Loucy (cell line): ENCODE measurements at regions not wholly inside any gene's neighbourhood (a gene's known extent, or its start where the extent isn't known, plus 50 kb on each side); places are given as distances from the start of the nearest gene placed in this dataset.

Experiments used
- H2AFZ ChIP-seq: fragments of 200-600 bp; sonication (generic); 2 replicates; pipeline ENCODE4 v1.6.0; 2016; ENCODE audit warnings: antibody characterized with exemption, mild to moderate bottlenecking, low read length, moderate library complexity
- H3F3A ChIP-seq: fragments of 200-600 bp; 2 replicates; pipeline ENCODE4 v1.6.0; 2016; ENCODE audit warnings: antibody characterized with exemption, low read depth, mild to moderate bottlenecking
- H3K27me3 ChIP-seq: fragments of 200-600 bp; sonication (generic); 2 replicates; pipeline ENCODE4 v1.6.1; 2014; ENCODE audit warnings: low read length, mild to moderate bottlenecking; ENCODE audit not compliant: insufficient read depth, poor library complexity, severe bottlenecking
- H3K36me3 ChIP-seq: fragments of 200-600 bp; sonication (generic); 2 replicates; pipeline ENCODE4 v1.6.1; 2016; ENCODE audit warnings: low read length; ENCODE audit not compliant: insufficient read depth
- H3K4me1 ChIP-seq: fragments of 200-600 bp; sonication (generic); 2 replicates; pipeline ENCODE4 v1.5.1; 2014; ENCODE audit warnings: low read length, mild to moderate bottlenecking; ENCODE audit not compliant: insufficient read depth, poor library complexity, severe bottlenecking
- H3K4me2 ChIP-seq: fragments of 200-600 bp; sonication (generic); 2 replicates; pipeline ENCODE4 v1.6.0; 2014; ENCODE audit warnings: antibody characterized with exemption, low read length, low read depth, mild to moderate bottlenecking; ENCODE audit not compliant: poor library complexity, severe bottlenecking
- H3K4me3 ChIP-seq: fragments of 200-600 bp; sonication (generic); 2 replicates; pipeline ENCODE4 v1.5.1; 2014; ENCODE audit warnings: low read length, mild to moderate bottlenecking, mixed read lengths; ENCODE audit not compliant: poor library complexity, severe bottlenecking
- H3K79me2 ChIP-seq: fragments of 200-600 bp; sonication (generic); 2 replicates; pipeline ENCODE4 v1.6.1; 2014; ENCODE audit warnings: low read length; ENCODE audit not compliant: insufficient read depth
- H3K9ac ChIP-seq: fragments of 200-600 bp; sonication (generic); 2 replicates; pipeline ENCODE4 v1.6.0; 2014; ENCODE audit warnings: mild to moderate bottlenecking, low read depth, low read length, moderate library complexity; ENCODE audit not compliant: poor library complexity, severe bottlenecking
- H3K9me2 ChIP-seq: fragments of 200-600 bp; sonication (generic); replicated peaks from 2 replicates; pipeline ENCODE4 v1.6.1; 2016; ENCODE audit warnings: low read depth, low read length, mixed read lengths
- H3K9me3 ChIP-seq: fragments of 200-600 bp; sonication (generic); 2 replicates; pipeline ENCODE4 v1.6.1; 2014; ENCODE audit warnings: mild to moderate bottlenecking, antibody characterized with exemption, low read length, low read depth; ENCODE audit not compliant: insufficient read depth
- H4K20me1 ChIP-seq: fragments of 200-600 bp; sonication (generic); 2 replicates; pipeline ENCODE4 v1.6.0; 2014; ENCODE audit warnings: antibody characterized with exemption, low read length, mild to moderate bottlenecking; ENCODE audit not compliant: insufficient read depth, poor library complexity, severe bottlenecking
- CTCF ChIP-seq: fragments of 200-600 bp; sonication (generic); conservative IDR thresholded peaks from 2 replicates; pipeline ENCODE4 v1.5.1; 2014; ENCODE audit warnings: mild to moderate bottlenecking, antibody characterized with exemption, low read length
- EZH2phosphoT487 ChIP-seq: fragments of 200-600 bp; IDR thresholded peaks from 2 replicates; pipeline ENCODE4 v1.6.1; 2018; ENCODE audit warnings: antibody characterized with exemption, mild to moderate bottlenecking, moderate library complexity, borderline replicate concordance

GRCh38 chr6:14439419-14439818 lies 321.8 kb downstream of the CD83 start:
- H3K79me2 ChIP-seq: no peaks in the 10 kb centered on the region
- H3F3A ChIP-seq: no peaks in the 10 kb centered on the region
- H3K4me1 ChIP-seq: peaks cover 88% of the 10 kb centered on the region
- no peaks in the 10 kb centered on the region for H3K9me2 ChIP-seq
- no peaks in the 10 kb centered on the region for H3K27me3 ChIP-seq
- peak overlapping the region; percentile 48 for H3K9ac ChIP-seq
- no peaks in the 10 kb centered on the region for H4K20me1 ChIP-seq
- H3K9me3 ChIP-seq: no peaks in the 10 kb centered on the region
- no peaks in the 10 kb centered on the region for H3K36me3 ChIP-seq
- TF ChIP-seq EZH2phosphoT487 (no peak), CTCF (no peak)
- H3K4me2 ChIP-seq: no peak overlapping the region
- H3K4me3 ChIP-seq: no peak overlapping the region
- H2AFZ ChIP-seq: no peak overlapping the region

DNA sequence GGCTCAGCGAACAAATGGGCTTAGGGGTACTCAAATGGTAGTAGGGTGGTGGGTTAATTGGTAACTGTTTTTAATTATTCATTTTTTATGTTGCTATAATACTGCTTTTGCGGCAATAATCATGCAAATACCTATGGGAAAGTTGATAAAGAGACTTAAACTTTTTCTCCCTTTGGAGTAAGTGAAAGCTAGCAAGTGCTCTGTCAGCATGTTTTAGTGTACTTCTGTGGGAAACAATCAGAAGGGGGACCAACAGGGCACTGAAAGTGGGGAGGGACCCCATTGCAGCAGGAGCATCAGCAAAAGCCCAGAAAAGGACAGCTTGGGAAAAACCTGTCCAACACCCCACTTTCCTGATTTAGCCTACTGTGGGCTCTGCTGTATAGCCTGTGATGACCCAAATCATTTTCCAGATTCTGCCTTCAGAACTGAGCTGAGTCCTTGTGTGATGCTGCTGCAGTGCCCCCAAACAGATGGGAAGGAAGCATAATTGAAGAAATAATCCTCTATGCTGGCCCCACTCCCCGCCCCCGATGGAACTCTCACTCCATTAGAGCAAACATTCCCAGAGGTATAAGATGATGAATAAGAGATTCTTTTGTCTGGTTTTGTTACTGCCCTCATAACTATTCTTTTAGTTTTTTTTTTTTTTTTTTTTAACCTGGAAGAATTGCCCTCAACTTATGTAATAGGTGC lies 322.8 kb downstream of the CD83 start:
- Histone ChIP-seq H3K9me2 (no peaks in the 10 kb centered on the region), H2AFZ (no peak overlapping the region), H4K20me1 (no peaks in the 10 kb centered on the region), H3F3A (no peaks in the 10 kb centered on the region), H3K4me1 (peaks cover 88% of the 10 kb centered on the region), H3K36me3 (no peaks in the 10 kb centered on the region), H3K79me2 (no peaks in the 10 kb centered on the region), H3K4me3 (no peak overlapping the region), H3K9ac (peak overlapping the region; percentile 48), H3K4me2 (no peak overlapping the region), H3K9me3 (no peaks in the 10 kb centered on the region), H3K27me3 (no peaks in the 10 kb centered on the region)
- TF ChIP-seq EZH2phosphoT487: no peak
- TF ChIP-seq CTCF: no peak

- Histone ChIP-seq H3K79me2 (peaks cover 2% of the 10 kb centered on the region; the same call in 1 of the 2 replicates), H3K4me1 (peaks cover 88% of the 10 kb centered on the region), H3K9ac (peak overlapping the region; percentile 48), H3F3A (no peaks in the 10 kb centered on the region), H3K27me3 (no peaks in the 10 kb centered on the region), H2AFZ (no peak overlapping the region), H4K20me1 (no peaks in the 10 kb centered on the region), H3K4me2 (no peak overlapping the region), H3K9me3 (no peaks in the 10 kb centered on the region), H3K36me3 (no peaks in the 10 kb centered on the region), H3K9me2 (no peaks in the 10 kb centered on the region), H3K4me3 (no peak overlapping the region)
- TF ChIP-seq EZH2phosphoT487 (no peak), CTCF (no peak)
Measured at GRCh38 chr6:14440940-14441781, 323.6 kb downstream of the CD83 start.
